Ovary (tissue), 3 donors: ENCODE measurements at regions not wholly inside any gene's neighbourhood (a gene's known extent, or its start where the extent isn't known, plus 50 kb on each side); places are given as distances from the start of the nearest gene placed in this dataset.

Experiments
- POLR2A ChIP-seq: fragments of 450-650 bp; IDR thresholded peaks from one replicate; pipeline ENCODE4 v1.6.1; 2017; ENCODE audit warnings: antibody characterized with exemption, mild to moderate bottlenecking, moderate library complexity
- TF ChIP-seq, protein P1 (sequence below), 3 donors: fragments of 450-650 bp in 2 of 3; fragments of 200-600 bp in 1 of 3; IDR thresholded peaks; one replicate each; pipeline versions ENCODE4 v1.5.1 to v1.8.0; 2016 to 2022; ENCODE audit warnings: antibody characterized with exemption in 3 of 3, mild to moderate bottlenecking in 1 of 3
- donor health status: DM: no; HTN: no; CAD: no.

GRCh38 chr13:111895896-111896821, 170.8 kb upstream of the SOX1 start:
- no peak for TF ChIP-seq POLR2A
- TF ChIP-seq, protein P1, sequence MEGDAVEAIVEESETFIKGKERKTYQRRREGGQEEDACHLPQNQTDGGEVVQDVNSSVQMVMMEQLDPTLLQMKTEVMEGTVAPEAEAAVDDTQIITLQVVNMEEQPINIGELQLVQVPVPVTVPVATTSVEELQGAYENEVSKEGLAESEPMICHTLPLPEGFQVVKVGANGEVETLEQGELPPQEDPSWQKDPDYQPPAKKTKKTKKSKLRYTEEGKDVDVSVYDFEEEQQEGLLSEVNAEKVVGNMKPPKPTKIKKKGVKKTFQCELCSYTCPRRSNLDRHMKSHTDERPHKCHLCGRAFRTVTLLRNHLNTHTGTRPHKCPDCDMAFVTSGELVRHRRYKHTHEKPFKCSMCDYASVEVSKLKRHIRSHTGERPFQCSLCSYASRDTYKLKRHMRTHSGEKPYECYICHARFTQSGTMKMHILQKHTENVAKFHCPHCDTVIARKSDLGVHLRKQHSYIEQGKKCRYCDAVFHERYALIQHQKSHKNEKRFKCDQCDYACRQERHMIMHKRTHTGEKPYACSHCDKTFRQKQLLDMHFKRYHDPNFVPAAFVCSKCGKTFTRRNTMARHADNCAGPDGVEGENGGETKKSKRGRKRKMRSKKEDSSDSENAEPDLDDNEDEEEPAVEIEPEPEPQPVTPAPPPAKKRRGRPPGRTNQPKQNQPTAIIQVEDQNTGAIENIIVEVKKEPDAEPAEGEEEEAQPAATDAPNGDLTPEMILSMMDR (IDR thresholded peaks at IDR 0.05), result no peak
